DMS114 treated with DMSO at 0.1 percent for 48 hours (cell line): ENCODE measurements at regions not wholly inside any gene's neighbourhood (a gene's known extent, or its start where the extent isn't known, plus 50 kb on each side); places are given as distances from the start of the nearest gene placed in this dataset.
"Not testable (repeated sequence)": the region's sequence is repeated elsewhere in the genome, so short reads cannot be mapped to it uniquely, and the experiment has no call there.

Experiments used
- DNase-seq: peaks from one replicate; lab custom pipeline; 2025; ENCODE audit not compliant: unreplicated experiment; lab: John Stamatoyannopoulos, UW

DNA sequence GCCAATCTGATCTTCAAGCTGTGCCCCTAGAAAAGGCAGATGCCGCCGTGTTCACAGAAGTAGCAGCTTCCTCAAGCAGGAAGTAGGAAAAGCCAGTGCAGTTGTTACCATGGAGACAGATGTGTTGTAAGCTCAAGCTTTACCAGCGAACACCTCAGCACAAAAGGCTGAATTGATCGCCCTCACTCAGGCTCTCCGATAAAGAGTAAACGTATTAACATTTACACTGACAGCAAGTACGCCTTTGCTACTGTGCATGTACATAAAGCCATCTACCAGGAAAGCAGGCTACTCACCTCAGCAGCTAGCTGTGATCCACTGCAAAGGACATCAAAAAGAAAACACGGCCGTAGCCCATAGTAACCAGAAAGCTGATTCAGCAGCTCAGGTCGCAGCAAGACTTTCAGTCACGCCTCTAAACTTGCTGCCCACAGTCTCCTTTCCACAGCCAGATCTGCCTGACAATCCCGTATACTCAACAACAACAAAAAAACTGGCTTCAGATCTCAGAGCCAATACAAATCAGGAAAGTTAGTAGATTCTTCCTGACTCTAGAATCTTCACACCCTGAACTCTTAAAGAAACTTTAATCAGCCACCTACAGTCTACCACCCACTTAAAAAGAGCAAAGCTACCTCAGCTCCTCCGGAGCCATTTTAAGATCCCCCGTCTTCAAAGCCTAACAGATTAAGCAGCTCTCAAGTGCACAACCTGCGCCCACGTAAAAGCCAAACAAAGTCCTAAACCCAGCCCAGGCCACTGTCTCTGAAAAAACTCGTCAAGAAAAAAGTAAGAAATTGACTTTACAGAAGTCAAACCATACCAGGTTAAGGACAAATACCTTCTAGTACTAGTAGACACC, 160.0 kb downstream of the DEFB131A start:
- not testable (repeated sequence) for DNase-seq

DNA sequence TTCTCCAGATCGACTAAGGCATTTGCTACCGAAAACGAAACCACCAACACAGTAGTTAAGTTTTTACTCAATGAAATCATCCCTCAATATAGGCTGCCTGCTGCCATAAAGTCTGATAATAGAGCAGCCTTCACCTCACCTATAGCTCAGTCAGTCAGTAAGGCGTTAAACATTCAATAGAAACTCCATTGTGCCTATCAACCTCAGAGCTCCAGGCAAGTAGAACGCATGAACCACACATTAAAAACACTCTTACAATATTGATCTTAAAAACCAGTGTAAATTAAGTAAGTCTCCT, 160.6 kb downstream of the DEFB131A start:
- not testable (repeated sequence) for DNase-seq

DNA sequence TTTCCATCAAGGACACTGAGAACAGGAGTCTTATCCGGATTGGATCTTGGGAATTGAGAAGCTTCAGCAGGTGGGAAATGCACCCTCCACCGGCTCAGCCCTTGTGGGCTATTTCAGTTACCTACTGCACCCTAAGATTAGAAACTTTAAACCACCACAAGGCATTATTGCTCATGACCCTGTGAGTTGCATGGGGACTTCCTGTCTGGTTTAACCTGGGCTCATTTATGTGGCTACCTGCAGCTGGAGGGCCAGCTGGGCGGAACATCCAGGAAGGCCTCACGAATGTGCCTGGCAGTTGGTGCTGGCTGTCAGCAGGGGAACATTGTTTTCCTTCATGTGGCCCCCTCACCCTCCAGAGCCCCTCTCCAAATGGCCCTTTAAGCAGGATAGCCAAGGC, 164.1 kb downstream of the DEFB131A start:
- no peak for DNase-seq

DNA sequence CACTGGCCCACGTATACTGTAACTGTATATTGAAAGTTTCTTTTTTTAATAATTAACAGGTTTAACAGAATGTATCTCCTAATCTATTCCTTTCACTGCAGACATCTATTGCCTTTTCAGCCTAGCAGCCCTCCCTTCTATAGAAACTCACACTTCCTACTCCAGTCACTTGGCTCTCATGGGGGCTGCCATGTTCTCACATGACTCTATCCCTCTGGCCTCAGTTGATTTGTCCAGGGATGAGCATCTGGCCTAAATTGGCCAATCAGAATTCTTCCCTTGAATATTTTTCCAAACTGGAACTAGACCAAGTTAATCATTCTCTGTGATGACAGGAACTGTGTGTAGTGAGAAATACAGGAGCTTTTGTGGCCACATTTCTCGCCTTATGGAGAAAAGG, 166.1 kb downstream of the DEFB131A start:
- DNase-seq: not testable (repeated sequence)

DNA sequence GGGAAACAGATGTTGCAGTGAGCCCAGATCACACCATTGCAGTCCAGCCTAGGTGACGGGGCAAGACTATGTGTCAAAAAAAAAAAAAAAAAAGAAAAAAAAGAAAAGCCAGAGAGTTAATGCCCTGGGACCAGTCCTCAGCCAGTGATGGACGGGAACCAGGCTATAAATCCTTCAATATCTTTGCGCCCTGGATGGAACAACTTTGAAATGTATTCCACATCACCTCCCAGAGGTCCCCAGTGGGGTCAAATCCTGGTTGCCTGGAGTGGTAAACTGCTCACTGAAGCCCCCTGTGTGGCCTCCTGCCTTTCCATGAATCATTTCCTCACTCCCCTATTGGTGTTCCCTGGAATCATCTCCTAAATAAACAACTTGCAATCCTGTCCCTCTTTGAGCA, 166.9 kb downstream of the DEFB131A start:
- no peak for DNase-seq

DNA sequence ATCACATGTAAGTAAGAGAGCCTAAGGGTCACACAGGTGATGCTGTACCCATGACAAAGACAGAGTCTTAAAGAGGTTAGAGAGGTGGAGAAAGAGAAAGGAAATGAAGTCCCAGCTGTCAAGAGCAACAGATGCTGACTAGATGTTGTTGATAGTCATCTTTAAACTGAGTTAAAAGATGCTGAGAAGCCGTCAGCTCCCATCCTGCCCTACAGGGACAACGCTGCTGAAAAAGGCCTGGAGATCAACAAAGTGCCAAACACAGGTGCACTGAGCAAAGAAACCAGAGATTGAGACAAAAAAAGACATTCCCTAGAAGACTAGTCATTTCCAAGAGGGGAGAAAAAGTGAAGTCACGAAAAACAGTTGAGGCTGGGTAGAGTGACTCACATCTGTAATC, 145.0 kb upstream of the DRD5 start:
- DNase-seq: not testable (repeated sequence)

DNA sequence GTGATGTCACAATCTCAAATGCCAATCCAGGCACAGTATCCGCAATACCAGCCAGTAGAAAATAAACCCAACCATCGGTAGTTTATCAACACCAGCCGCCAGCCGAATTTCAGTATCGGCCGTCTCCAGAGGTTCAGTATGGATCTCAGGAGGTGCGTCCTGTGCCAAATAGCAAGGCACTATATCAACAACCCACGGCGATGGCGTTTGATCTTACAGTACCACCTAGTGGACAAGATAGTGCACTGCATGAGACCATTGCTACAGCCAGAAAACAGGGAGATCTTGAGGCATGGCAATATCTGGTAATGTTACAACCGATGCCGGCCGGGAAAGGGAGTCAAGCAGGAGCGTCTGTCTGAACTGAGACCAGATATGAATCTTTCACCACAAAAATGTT, 121.8 kb upstream of the DRD5 start:
- DNase-seq: not testable (repeated sequence)

DNA sequence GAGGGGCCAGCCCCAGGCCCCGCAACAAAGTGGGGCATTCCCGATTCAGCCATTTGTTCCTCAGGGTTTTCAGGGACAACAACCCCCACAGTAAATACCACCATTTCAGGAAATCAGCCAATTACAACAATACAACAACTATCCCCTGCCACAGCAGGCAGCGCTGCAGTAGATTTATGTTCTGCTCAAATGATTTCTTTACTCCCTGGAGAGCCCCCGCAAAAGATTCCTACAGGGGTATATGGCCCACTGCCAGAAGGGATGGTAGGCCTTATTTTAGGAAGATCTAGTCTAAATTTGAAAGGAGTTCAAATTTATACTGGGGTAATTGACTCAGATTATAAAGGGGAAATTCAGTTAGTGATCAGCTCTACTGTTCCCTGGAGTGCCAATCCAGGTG, 120.5 kb upstream of the DRD5 start:
- DNase-seq: not testable (repeated sequence)

DNA sequence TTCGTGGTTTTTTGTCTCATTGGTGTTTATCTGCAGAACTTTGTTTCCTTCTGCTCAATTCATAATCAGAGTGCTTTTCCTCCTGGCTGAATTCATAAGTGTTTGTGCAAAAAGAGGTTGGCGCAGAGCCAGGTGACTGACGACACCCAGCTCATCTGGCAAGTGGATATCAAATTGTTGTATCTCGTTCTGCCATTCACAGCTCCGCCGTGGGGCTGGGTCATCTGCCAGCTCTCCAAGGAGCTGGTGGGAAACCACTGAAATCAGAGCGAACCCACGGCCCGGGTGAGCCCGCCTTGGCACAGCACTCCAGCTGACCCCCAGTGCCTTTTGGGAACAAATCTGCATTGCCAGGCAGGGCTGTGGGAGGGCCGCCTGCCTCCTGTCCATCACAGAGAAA, 110.7 kb upstream of the DRD5 start:
- DNase-seq: not testable (repeated sequence)

DNA sequence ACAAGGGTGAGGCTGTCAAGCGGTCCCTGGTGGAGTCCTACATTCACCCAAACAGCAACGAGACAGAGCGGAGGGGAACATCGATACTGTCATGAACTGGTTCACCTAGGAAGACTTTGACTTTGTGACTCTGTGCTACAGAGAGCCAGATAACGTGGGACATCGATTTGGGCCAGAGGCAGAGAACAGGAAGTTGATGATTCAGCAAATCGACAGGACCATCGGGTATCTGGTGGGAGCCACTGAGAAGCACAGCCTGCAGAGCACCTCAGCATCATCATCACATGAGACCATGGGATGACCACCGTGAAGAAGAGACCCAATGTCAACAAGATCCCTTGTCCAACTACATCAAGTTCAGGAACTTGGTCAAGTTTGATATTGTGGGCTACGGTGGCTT, 104.1 kb upstream of the DRD5 start:
- not testable (repeated sequence) for DNase-seq

DNA sequence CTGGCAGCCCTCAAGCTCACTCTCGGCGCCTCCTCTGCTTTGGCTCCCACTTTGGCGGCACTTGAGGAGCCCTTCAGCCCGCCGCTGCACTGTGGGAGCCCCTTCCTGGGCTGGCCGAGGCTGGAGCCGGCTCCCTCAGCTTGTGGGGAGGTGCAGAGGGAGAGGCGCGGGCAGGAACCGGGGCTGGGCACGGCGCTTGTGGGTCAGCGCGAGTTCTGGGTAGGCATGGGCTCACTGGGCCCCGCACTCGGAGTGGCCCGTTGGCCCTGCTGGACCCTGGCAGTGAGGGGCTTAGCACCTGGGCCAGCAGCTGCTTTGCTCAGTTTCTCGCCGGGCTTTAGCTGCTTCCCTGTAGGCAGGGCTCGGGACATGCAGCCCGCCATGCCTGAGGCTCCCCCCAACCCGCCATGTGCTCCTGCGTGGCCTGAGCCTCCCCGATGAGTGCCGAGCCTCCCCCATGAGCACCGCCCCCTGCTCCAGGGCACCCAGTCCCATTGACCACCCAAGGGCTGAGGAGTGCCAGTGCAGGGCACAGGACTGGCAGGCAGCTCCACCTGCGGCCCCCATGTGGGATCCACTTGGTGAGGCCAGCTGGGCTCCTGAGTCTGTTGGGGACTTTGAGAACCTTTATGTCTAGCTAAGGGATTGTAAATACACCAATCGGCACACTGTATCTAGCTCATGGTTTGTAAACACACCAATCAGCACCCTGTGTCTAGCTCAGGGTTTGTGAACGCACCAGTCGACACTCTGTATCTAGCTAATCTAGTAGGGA, 101.5 kb upstream of the DRD5 start:
- DNase-seq: no peak

DNA sequence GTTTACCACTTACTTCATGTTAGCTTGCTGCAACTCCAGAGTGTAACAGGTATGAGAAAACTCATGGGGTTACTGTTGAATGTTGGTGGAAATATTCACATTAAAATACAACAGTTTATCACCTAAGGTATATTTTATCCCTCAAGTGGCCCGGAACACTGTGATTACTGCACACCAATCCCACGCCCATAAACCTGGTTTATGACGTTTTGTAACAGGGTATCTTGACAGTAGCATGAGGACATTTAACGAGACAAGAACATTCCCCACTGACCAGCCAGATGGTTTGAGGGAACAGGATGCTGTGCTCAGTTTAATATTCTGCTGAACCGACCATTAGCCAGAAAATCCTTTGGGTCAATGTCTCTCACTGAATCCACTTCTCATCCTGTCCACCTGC, 98.3 kb upstream of the DRD5 start:
- DNase-seq: not testable (repeated sequence)

DNA sequence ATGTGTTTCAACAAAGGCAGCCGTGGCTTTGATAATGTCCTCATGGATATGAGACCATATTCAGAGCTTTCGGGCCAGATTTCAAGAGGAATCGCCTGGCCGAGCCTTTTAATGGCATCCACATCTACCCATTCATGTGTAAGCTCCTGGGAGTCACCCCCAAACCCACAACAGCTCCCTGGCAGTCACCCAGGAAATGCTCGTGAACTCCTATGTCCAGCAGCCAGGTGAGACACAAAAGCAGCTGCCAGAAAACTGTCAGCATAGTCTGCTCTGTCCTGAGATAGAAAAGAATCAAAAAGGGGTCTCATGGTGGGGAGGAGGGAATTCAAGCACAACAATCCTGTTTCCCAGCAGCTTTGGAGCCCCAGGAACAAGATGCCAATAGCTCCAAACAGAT, 96.4 kb upstream of the DRD5 start:
- DNase-seq: not testable (repeated sequence)

DNA sequence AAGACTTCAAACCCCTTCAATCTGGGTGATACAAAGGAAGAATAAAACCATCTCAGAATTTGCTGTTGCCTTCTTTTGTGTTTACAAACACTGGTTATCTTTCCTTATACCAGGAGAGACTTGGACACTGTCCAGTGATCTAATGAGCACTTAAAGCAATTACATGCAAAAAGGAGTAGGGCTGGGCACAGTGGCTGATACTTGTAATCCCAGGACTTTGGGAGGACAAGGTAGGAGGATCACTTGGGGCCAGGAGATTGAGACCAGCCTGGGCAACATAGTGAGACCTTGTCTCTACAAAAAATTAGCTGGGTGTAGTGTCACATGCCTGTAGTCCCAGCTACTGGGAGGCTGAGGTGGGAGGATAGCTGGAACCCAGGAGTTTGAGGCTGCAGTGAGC, 95.7 kb upstream of the DRD5 start:
- DNase-seq: no peak

DNA sequence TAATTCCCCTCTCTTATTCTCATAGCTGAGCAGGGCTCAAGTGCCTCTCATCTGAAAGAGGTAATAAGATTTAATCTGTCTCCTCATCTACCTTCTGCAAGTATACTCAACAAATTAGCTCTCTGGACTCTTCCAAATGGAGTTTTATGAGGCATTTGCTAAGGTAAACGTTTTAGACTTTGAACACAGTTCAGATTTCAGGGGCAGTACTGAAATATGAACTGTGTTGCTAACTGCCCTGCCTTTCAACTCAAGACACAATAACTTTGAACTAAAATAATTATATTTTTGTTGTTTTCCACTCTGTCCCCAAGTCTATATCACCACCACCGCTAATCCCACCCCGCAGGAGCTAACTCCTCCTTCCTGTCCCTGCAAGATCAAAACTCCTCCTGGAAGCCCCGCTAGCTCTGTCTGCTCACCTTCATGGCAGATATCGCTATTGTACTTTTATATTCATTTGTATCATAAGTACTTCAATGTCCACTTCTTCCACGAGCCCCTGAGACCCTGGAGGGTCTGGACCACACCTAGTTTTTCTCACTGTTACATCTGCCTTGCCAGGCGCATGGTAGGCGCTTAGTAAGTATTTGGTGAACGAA, 90.7 kb upstream of the DRD5 start:
- DNase-seq: not testable (repeated sequence)

DNA sequence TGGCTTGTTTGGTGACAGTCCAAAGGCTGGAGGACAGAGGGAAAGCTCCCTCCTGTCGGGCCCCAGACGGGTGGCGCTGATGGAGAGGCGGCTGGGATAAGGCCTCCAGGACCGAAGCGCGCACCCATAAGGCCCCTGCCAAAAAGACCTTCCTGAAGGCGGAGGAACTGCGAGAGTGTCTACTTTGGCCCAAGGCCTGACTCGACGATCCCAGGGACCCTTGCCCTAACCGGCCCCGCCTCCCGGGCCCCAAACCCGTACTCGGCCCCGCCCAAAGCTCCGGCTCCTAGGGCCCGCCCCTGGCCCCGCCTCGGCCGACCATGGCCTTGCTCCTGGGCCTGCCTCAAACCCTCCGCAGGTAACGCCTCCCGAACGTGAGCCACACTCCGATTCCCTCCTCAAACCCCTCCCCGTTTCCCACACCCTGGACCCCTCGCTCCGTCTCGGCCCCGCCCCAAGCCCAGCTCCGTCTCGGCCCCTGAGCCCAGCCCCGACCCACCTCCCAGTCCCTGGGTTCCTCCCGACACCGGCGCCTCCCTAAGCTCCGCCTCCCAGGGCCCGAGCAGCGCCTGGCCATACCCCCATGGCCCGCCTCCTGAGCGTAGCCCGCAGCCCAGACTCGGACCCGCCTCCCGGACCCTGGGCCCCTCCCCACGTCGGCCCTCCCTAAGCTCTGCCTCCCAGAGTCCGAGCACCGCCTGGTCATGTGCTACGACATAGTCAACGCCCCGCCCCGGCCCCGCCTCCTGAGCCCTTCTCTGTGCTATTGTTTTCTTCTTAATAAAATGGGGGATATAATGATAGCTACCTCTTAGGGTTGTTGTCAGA, 90.0 kb upstream of the DRD5 start:
- peak; percentile 86 for DNase-seq

DNA sequence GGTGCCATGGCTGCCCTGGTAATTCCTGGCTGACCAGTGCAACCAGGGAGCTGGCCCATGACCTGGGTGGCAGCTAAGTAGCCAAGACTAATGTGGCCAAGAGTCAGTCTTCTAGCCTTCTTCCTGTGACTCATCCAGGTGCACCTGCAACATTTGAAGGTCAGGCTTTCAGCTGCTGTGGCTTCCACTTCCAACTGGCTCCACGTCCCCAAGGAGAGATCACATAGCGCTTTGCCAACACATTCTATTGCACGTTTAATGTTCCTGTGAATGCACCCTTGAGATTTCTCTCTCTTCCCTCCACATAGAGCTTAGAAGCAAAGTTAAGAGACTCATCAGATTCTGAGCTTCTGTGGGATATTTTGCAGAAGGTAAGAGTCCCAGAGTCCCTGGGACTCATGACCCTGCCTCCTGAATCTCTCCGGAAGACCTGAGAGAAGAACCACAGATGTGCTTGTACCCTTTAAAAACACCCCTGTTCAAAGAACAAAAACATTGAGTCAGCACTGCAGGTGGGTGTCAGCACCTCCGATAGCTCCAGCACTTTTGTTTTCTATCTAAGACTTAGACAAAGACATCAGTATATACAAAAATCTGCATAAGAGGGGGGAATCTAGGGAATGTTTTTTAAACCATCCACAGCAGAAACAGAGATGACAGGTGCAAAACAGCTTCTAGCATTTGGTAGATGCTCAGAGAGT, 88.5 kb upstream of the DRD5 start:
- not testable (repeated sequence) for DNase-seq

DNA sequence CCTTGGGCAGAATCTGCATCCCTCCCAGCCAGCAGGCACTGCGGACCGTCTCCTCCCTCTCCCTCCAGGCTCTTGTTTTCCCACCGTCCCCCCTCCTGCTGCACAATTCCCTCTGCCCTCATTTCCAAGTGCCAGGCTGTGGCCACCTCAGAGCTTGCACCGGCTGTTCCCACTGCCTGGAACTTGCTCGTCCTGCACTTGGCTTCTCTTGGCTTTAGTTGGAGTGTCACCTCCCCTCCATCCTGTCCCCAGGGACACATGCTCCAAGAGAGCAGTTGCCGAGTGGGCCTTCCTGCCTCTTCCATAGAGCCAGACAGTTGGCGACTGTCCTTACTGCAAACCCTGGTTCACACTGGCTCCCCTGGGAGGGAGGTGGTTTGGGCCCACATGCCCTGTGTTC, 87.0 kb upstream of the DRD5 start:
- DNase-seq: not testable (repeated sequence)

DNA sequence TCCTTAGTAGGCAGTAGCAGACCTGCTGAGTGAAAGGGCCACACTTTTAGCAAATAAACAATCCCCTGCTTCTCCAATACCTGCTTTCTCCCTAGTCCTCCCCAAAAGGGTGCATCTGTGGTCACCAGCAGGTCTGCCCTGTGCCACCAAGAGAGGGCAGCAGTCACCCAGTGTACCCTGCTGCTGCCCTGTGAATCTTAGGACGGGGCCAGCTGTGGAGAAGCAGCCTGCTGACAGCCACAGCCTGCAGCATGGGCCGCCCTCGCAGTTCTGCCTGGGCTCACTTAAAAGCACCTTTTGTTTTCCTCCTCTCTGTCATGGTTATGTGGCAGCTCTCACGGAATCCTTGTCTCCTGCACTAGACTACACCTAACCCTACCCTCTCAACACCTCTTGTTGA, 85.4 kb upstream of the DRD5 start:
- not testable (repeated sequence) for DNase-seq

DNA sequence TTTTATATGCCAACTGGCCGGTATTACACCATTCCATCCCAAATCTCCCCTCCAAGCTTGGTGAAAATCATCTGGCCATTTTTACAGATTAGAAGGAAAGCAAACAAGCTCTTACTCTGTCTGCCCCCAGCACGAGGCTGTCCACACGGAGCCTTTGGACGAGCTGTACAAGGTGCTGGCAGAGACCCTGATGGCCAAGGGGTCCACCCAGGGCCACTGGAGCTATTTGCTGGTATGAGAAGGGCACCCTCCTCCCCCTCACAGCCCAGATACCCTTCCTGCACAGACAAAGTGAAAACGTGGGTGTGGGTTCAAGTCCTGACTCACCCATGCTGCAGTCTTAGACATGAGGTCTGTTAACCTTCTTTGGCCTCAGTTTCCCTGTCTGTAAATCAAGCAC, 84.9 kb upstream of the DRD5 start:
- not testable (repeated sequence) for DNase-seq
